LNCaP clone FGC (cell line): ENCODE measurements at regions not wholly inside any gene's neighbourhood (a gene's known extent, or its start where the extent isn't known, plus 50 kb on each side); places are given as distances from the start of the nearest gene placed in this dataset.

Experiments
- DNase-seq: peaks from one replicate; pipeline ENCODE4 v3.0.0-alpha.2; 2011; ENCODE audit warnings: low read depth
- H3K4me3 ChIP-seq: 2 replicates; pipeline ENCODE4 v1.5.1; 2011; ENCODE audit warnings: mild to moderate bottlenecking, low read depth, low read length, control low read depth
- CTCF ChIP-seq: IDR thresholded peaks from 2 replicates; pipeline ENCODE4 v1.5.1; 2012; ENCODE audit warnings: mild to moderate bottlenecking; ENCODE audit not compliant: control insufficient read depth, insufficient read depth; ENCODE audit errors: extremely low read depth

GRCh38 chr12:45667761-45668160 is 61.7 kb upstream of the ARID2 start:
- no peak for TF ChIP-seq CTCF

GRCh38 chr12:45668641-45669040 is 60.9 kb upstream of the ARID2 start:
- DNase-seq: no peak
- no peak for TF ChIP-seq CTCF
- H3K4me3 ChIP-seq: no peak overlapping the region

More at GRCh38 chr12:45667761-45668160, 61.7 kb upstream of the ARID2 start:
- DNase-seq: no peak
- no peak overlapping the region for H3K4me3 ChIP-seq

- no peak for DNase-seq
- no peak for TF ChIP-seq CTCF
- no peak overlapping the region for H3K4me3 ChIP-seq
Observed at GRCh38 chr12:45669093-45669492, 60.4 kb upstream of the ARID2 start.

- no peak for TF ChIP-seq CTCF
- no peak for DNase-seq
- no peak overlapping the region for H3K4me3 ChIP-seq
Observed at GRCh38 chr12:45669792-45670191, 59.7 kb upstream of the ARID2 start.

- no peak for DNase-seq
- no peak overlapping the region for H3K4me3 ChIP-seq
Observed at GRCh38 chr12:45670346-45671065, 59.0 kb upstream of the ARID2 start.

GRCh38 chr12:45671254-45671653 is 58.3 kb upstream of the ARID2 start:
- TF ChIP-seq CTCF: no peak
- DNase-seq: no peak
- no peak overlapping the region for H3K4me3 ChIP-seq

More at GRCh38 chr12:45670346-45671065, 59.0 kb upstream of the ARID2 start:
- no peak for TF ChIP-seq CTCF
